GM19351 (cell line): ENCODE measurements at regions not wholly inside any gene's neighbourhood (a gene's known extent, or its start where the extent isn't known, plus 50 kb on each side); places are given as distances from the start of the nearest gene placed in this dataset.

Experiments used
- ATAC-seq: cut with Tn5 transposase; IDR thresholded peaks from one replicate; pipeline ENCODE4 v1.9.1; 2021; ENCODE audit warnings: mild to moderate bottlenecking, moderate library complexity; ENCODE audit not compliant: unreplicated experiment

DNA sequence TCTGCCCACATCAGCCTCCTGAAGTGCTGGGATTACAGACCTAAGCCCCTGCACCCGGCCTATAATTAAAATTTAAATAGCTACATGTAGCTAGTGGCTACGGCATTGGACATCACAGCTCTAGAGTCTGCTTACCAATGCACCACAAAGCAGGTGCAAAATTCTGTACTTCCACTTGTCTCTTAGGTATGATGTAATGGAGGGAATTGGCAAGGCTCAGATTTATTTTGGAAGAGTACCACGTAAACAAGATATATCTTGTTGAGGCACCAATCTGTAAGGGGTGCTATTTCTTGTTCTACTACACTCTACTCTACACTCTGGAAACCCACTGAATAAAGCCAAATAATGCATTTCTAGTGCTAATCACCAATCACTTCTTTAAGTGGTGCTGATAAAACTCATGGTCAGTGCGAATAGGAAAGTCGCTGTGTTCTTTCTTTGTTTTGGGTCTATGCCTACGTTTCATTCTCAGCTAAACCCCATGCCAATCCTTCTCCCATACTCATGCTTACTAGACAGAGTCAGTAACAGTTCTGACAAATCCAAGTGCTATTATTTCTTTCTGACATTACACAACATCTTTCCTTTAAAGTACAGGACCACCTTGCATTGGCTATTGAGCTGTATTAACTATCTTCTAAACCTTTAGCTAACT, 92.3 kb downstream of the GC start:
- no peak for ATAC-seq

DNA sequence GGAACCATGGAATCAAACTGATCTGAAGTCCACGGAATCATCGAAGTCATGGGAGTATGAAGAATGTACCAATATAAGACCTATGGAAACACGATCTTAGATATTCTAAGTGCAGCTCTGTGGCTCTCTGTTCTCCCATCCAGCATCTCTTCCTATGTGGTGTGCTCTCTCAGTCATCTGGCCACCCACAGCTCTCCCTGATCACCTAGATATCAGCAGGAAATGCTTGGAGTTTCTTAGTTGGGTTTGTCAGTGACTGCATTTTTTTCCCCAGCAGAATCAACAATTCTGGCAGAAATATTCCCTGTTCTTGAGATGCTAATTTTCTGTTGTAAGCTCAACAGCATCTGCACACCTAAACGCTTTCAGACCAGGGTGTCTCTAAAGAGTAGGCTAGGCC, 94.1 kb downstream of the GC start:
- no peak for ATAC-seq

GRCh38 chr4:71687056-71687455, 96.8 kb downstream of the GC start:
- no peak for ATAC-seq

DNA sequence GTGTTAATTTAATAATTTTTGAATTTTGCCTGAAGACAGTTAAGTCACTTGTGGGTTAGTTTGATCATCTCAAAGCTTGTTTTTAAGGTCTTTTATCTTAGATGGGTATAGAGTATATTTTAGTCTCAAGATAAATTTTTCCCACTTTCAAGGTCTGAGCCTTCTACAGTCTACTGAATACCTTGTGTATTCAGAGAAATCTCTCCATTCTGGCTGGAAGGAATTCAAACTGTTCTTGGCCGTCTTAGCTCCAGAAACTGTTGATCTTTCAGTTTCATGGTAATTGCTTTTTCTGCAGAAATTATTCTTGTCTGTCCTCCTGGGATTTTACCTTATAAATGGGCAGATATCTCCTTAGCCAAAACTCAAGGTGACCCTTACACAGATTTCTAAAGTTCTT, 97.9 kb downstream of the GC start:
- no peak for ATAC-seq

DNA sequence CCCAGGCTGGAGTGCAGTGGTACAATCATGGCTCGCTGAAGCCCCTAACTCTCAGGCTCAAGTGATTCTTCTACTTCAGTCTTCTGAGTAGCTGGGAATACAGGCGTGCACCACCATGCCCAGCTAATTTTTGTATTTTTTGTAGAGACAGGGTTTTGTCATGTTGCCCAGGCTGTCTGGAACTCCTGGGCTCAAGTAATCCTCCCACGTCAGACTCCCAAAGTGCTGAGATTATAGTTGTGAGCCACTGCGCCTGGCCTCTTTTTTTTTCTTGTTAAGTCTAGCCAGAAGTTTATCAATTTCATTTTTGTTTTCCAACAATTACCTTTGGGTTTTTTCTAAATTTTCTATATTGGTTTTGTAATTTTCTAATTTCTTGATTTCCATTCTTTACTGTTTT, 100.6 kb downstream of the GC start:
- no peak for ATAC-seq

GRCh38 chr4:71680706-71681105, 103.2 kb downstream of the GC start:
- ATAC-seq = no peak

DNA sequence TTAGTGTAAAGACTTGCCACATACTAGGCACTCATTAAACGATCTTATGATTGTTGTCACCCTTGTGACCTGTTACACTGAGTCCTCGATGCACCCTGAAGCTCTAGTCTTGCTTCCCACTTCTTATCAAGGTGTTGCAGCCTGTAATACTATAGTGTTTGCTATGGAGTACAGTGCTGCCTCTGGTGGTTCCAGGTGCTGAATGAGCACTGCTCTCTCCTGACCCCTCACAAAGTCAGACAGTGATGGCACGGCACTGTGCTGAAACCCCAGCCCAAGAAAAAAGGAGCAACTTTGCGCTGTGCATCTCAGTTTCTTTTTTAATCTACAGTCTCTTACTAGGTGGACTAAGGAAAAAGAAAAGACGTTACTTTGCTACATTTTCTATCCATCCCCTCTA, 106.3 kb downstream of the GC start:
- no peak for ATAC-seq

DNA sequence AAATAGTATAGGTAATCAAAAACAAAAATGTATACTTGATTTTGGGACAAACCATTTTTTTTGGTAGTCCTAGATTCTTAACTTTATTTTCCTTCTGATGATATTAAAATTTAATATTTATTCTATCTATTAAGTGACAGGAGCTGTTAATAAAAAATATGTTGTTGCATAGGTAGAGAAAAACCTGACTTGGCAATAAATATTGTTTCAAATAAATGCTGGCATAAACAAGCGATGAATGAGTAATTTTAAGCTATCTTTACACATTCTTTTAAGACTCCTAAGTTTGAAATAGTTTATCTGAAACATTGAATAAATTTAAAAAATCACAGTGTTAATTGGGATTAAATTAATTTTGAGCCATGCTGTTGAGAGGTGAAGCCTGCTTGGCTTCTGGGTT, 114.6 kb downstream of the GC start:
- no peak for ATAC-seq

DNA sequence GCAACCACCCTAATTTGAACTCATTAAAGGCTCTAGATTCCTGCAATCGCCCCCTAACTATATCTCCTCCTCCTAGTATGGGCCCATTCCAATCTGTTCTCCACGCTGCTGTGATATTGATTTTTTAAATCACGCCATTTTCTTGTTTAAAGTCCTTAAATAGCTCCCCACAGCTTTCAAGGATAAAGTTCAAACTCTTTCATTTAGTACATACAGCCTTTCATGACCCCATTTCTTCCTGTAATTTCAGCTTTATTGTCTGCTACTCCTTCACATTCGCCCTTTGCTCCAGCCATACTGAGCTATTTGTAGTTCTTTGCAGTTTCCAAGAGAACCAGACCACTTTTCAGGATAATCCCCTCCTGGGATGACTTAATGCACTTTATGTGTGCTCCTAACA, 118.5 kb downstream of the GC start:
- ATAC-seq = no peak

GRCh38 chr4:71664366-71664765, 119.5 kb downstream of the GC start:
- ATAC-seq = no peak

- peak; percentile 66 for ATAC-seq
Observed at GRCh38 chr4:71663780-71664179, 120.1 kb downstream of the GC start.

DNA sequence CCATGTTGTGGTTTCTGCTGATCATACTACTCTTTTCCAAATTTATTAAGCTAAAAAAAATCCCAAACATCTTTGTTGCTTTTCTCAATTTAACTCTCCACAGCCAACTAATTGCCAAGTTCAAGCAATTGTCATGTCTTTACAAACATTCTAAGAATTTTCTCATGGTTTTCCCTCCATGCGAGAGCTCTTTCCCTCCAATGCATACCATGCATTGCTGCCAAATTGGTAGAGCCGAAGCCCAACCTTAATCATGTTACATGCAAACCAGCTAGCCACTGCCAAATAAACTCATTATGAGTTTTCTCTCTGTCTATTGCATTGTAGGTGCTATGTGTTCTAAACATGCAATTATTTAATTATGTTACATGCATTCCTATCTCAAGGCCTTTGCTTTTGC, 123.9 kb downstream of the GC start:
- ATAC-seq = no peak

GRCh38 chr4:71648923-71649322, 135.0 kb downstream of the GC start:
- ATAC-seq = no peak

GRCh38 chr4:71648448-71648847, 135.4 kb downstream of the GC start:
- ATAC-seq = no peak

GRCh38 chr4:71639380-71639779, 144.5 kb downstream of the GC start:
- ATAC-seq = no peak

DNA sequence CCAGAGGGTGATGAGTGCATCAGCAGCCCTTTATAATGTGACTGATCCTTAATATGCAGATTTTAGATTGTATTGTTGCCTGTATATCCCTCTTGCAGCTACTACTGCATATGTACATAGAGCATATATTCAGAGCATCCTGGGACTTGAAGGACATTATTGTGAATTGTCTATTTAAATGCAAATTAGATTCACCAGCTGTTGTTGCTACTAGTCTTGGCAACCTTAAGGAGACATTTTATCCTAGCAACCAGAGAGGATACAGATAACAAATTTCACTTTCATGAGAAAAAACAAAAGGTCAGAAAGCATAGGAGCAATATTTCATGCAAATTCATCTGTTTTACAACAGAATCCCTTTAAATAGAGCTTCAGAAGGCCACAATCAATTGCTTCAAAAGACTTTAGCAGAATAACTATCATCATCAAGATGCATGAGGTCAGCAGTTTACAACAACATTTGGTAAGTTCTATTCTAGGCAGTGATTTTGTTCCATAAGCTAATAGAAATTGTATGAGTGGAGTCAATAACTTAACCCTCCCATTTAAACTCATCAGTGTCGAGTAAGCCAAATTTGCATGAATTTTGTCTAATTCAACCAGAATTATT, 148.6 kb downstream of the GC start:
- ATAC-seq = no peak

DNA sequence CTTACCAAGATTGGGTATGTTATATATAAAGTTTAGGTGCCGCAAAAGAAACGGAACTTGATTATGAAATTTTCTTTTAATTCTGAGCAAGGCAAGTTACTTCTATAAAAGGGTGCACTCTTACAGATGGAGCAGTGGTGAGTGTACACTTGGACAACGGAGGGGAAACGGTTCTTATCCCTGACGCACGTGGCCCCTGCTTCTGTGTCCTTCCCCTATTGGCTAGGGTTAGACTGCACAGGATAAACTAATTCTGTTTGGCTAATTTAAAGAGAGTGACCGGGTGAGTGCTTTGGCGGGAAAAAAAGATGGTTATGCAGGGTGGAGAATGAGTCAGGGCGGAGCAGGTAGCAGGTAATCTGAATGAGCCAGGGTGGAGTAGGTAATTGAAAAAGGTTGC, 149.5 kb downstream of the GC start:
- no peak for ATAC-seq

DNA sequence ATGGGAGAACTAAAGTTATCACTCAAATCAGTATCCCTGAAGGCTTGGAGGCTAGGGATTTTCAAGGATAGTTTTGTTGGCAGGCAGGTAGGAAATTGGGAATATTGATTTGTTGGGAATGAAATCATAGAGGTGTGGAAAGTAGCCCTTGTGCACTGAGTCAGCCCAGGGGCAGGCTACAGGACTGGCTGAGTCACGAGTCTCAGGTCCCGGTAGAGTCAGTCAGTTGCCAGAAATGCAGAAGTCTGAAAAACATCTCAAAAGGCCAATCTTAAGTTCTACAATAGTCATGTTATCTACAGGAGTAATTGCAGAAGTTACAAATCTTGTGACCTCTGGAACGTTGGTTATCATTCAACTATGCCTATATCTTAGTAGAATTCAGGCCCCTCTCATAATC, 153.1 kb downstream of the GC start:
- ATAC-seq = no peak

GRCh38 chr4:71625005-71625404, 158.9 kb downstream of the GC start:
- ATAC-seq = no peak
